HG03457 (cell line): ENCODE measurements at regions not wholly inside any gene's neighbourhood (a gene's known extent, or its start where the extent isn't known, plus 50 kb on each side); places are given as distances from the start of the nearest gene placed in this dataset.

Experiments used
- ATAC-seq: cut with Tn5 transposase; IDR thresholded peaks from one replicate; pipeline ENCODE4 v1.9.1; 2021; ENCODE audit warnings: moderate number of reproducible peaks; ENCODE audit not compliant: unreplicated experiment

GRCh38 chr4:4641661-4642495 is 100.0 kb upstream of the STX18 start:
- no peak for ATAC-seq

- ATAC-seq, result no peak
Observed at GRCh38 chr4:4641254-4641653, 99.4 kb upstream of the STX18 start.

GRCh38 chr4:4640692-4641091 is 98.8 kb upstream of the STX18 start:
- ATAC-seq, result no peak

GRCh38 chr4:4639370-4639769 is 97.5 kb upstream of the STX18 start:
- ATAC-seq, result no peak

GRCh38 chr4:4637710-4638109 is 95.9 kb upstream of the STX18 start:
- no peak for ATAC-seq

- no peak for ATAC-seq
Observed at GRCh38 chr4:4633431-4633830, 91.6 kb upstream of the STX18 start.

GRCh38 chr4:4631150-4631549 is 89.3 kb upstream of the STX18 start:
- ATAC-seq, result no peak

GRCh38 chr4:4627906-4628305 is 86.1 kb upstream of the STX18 start:
- ATAC-seq, result no peak

GRCh38 chr4:4627111-4627510 is 85.3 kb upstream of the STX18 start:
- no peak for ATAC-seq

GRCh38 chr4:4625488-4625887 is 83.6 kb upstream of the STX18 start:
- ATAC-seq, result no peak

- ATAC-seq, result no peak
Observed at GRCh38 chr4:4624276-4624897, 82.5 kb upstream of the STX18 start.

- no peak for ATAC-seq
Observed at GRCh38 chr4:4619821-4620220, 78.0 kb upstream of the STX18 start.

- ATAC-seq, result no peak
Observed at GRCh38 chr4:4618847-4619246, 77.0 kb upstream of the STX18 start.

GRCh38 chr4:4614925-4615678 is 73.3 kb upstream of the STX18 start:
- ATAC-seq, result no peak

- no peak for ATAC-seq
Observed at GRCh38 chr4:4613641-4614286, 71.9 kb upstream of the STX18 start.

- ATAC-seq, result no peak
Observed at GRCh38 chr4:4613126-4613465, 71.2 kb upstream of the STX18 start.

- ATAC-seq, result no peak
Observed at GRCh38 chr4:4610672-4611071, 68.8 kb upstream of the STX18 start.

GRCh38 chr4:4609622-4610334 is 67.9 kb upstream of the STX18 start:
- ATAC-seq, result no peak

GRCh38 chr4:4608214-4608537 is 66.3 kb upstream of the STX18 start:
- no peak for ATAC-seq

- no peak for ATAC-seq
Observed at GRCh38 chr4:4607336-4608213, 65.7 kb upstream of the STX18 start.
